ENCODE measurements at regions not wholly inside any gene's neighbourhood (a gene's known extent, or its start where the extent isn't known, plus 50 kb on each side); places are given as distances from the start of the nearest gene placed in this dataset.

DNA sequence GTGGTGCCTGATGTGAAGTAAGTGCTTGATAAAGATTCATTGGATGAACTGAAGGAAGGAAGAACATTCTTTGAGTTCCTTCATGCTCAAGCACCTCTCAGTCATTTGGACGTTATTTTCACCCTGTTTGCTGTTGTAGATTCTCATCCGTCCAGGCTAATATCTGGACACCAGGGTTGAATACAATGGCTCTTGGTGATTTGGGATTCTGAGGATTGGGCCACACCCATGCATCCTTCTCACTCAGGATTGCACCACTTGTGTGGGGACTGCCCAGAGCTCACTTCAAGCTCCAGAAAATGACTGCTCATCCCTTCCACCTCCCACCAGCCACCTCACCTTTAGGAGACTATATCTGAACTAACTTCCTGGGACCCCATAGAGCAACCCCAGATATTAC, 117.1 kb upstream of the IPO9 start:
- Histone ChIP-seq H3K27ac (peak overlapping the region; percentile 81 to 98 (median 92)), H3K4me3 (no peak overlapping the region), H3K36me3 (peaks cover 0 to 4% (median 0%) of the 10 kb centered on the region in 9 donors), H3K9me3 (no peaks in the 10 kb centered on the region), H3K27me3 (no peaks in the 10 kb centered on the region), H3K4me1 (peaks cover 53 to 99% (median 85%) of the 10 kb centered on the region in 9 donors)
- intact Hi-C loops (cut with DNase I), result loop anchor here in 2 of 10 donors (2.0 to 10.0 kb wide), 2 partner anchors 81 to 173 kb away; partner anchors contain the start of gene SHISA4 (in 1 of the 2)
- TF ChIP-seq, protein P1, sequence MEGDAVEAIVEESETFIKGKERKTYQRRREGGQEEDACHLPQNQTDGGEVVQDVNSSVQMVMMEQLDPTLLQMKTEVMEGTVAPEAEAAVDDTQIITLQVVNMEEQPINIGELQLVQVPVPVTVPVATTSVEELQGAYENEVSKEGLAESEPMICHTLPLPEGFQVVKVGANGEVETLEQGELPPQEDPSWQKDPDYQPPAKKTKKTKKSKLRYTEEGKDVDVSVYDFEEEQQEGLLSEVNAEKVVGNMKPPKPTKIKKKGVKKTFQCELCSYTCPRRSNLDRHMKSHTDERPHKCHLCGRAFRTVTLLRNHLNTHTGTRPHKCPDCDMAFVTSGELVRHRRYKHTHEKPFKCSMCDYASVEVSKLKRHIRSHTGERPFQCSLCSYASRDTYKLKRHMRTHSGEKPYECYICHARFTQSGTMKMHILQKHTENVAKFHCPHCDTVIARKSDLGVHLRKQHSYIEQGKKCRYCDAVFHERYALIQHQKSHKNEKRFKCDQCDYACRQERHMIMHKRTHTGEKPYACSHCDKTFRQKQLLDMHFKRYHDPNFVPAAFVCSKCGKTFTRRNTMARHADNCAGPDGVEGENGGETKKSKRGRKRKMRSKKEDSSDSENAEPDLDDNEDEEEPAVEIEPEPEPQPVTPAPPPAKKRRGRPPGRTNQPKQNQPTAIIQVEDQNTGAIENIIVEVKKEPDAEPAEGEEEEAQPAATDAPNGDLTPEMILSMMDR (IDR thresholded peaks at IDR 0.05), result no peak
- 30 to 32% methylated on average over 2 of the region's 2 CpGs for WGBS, 2 donors
- DNase-seq (no peak), ATAC-seq (no peak)

DNA sequence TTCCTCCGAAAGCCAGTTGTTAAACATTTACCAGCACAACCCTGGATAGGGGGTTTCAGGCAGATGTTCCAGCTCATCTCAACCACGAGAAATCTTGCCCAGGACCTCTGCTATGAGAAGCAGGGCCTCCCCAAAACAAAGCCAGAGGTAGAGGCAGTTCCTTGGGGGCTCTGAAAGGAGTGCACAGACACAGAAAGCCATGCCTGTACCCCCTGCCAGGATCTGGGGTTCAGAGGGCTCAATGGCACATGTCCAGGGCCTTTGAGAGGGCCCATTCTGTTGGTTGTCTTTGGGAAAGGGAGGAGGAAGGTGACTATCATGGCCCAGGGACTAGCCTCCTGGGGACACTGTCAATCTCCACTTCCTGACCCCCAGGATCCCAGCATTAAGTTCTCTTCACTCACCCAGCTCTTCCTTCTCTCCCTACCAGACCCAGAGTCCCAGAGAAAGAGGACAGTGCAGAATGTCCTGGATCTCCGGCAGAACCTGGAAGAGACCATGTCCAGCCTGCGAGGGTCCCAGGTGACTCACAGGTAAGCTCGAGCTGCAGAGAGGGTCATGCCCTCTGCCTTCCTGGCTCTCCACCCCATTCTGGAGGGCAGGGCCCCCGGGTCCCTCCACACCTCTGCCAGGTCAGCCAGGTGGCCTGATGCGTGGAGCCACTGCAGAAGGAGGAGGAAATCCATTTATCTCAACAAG, 116.4 kb upstream of the IPO9 start:
- H3K27ac ChIP-seq, result peak overlapping the region; percentile 81 to 98 (median 92)
- intact Hi-C loops (cut with DNase I), result loop anchor here in 1 of 10 donors (1.0 to 10.0 kb wide), 2 partner anchors 80 to 172 kb away; partner anchors contain the start of gene SHISA4
- H3K27me3 ChIP-seq, result no peaks in the 10 kb centered on the region
- WGBS, 2 donors, result 78 to 85% methylated on average over 7 of the region's 7 CpGs
- no peaks in the 10 kb centered on the region for H3K9me3 ChIP-seq
- DNase-seq (no peak), ATAC-seq (no peak)
- peaks cover 53 to 100% (median 90%) of the 10 kb centered on the region in 9 donors for H3K4me1 ChIP-seq
- H3K4me3 ChIP-seq, result no peak overlapping the region
- TF ChIP-seq, protein P1 (IDR thresholded peaks at IDR 0.05), result no peak
- peaks cover 0 to 11% (median 0%) of the 10 kb centered on the region in 9 donors for H3K36me3 ChIP-seq

DNA sequence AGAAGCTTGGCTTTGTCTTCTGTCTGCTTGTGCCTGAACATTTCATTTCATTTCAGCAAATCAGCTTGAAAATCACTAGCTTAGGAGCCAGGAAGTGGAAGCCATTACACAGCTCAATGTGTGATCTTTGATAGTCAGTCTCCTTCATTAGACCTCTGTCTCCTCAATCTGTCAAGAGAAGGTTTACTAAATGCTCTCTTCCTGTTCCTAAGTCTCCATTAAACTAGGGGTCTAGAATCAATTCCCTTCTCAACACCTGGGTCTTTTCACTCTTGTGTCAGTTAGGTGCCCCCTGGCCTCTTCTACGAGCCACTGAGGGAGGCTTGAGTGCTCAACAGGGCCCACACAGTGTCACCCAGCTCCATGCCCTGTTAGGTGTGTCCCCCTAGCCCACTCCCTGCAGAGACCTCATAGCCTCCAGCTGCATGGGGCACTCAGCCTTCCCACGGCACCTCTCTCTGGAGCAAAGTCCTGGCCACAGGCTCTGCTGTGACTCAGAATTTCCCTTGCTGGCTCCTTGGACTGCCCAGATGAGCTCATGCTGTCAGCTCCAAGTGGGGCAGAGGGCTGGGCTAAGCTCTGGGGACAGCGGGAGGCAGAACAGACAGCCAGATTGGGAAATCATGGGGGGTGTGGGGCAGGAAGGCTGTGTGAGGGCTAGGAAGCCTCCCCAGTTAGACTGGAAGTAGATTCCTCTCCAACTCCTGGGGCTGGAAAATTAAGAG, 115.7 kb upstream of the IPO9 start:
- Histone ChIP-seq H3K4me1 (peaks cover 53 to 99% (median 87%) of the 10 kb centered on the region in 9 donors), H3K9me3 (no peaks in the 10 kb centered on the region), H3K27me3 (no peaks in the 10 kb centered on the region), H3K4me3 (no peak overlapping the region), H3K27ac (peak overlapping the region; percentile 81 to 98 (median 92)), H3K36me3 (peaks cover 0 to 18% (median 3%) of the 10 kb centered on the region in 9 donors)
- peak; percentile 91 to 95 for DNase-seq
- TF ChIP-seq, protein P1 (IDR thresholded peaks at IDR 0.05), result no peak
- peak; percentile 84 to 93 (median 90) for ATAC-seq
- WGBS, 2 donors, result 9 to 19% methylated on average over 3 of the region's 3 CpGs
- intact Hi-C loops (cut with DNase I), result loop anchor here in 1 of 10 donors (1.0 to 10.0 kb wide), 2 partner anchors 79 to 172 kb away; partner anchors contain the start of gene SHISA4

Data from heart right ventricle (tissue), 16 donors.